ENCODE measurements at regions not wholly inside any gene's neighbourhood (a gene's known extent, or its start where the extent isn't known, plus 50 kb on each side); places are given as distances from the start of the nearest gene placed in this dataset.

DNA sequence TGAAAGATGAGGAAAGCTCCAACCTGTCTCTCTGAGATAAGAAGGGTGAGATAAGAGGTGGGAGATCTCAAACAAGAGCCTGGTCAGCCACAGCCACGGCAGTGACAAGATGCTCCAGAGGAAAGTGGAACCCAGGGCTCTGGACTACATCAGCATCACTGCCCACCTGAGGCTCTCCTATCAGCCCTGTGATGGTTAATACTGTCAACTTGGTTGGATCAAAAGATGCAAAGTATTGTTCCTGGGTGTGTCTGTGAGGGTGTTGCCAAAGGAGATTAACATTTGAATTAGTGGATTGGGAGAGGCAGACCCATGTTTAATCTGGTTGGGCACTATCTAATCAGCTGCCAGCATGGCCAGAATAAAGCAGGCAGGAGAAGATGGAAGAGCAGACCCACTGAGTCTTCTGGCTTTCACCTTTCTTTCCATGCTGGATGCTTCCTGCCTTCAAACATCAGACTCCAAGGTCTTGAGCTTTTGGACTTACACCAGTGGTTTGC, 476.6 kb upstream of the NBEA start:
- no peak for DNase-seq (ENCODE audit: low spot score)

DNA sequence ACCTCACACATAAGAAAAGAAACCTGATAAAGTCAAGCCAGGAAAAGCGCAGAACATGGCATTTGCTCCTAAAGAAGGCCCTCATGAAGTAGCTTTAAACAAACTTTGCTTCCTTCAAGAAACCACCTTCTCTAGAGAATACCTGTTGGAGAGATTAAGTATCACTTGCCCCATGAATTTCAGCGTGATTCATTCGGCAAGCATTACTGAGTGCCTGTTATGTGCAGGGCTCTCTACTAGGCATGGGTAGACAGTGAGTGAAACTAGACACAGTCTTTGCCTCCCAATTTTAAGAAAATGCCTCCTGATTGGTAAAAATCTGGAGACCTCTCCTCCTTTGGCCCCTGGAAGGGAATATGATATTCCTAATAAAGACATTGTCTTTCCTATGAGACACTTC, 475.8 kb upstream of the NBEA start:
- no peak for DNase-seq (ENCODE audit: low spot score)

GRCh38 chr13:34467450-34468083, 474.5 kb upstream of the NBEA start:
- no peak for DNase-seq (ENCODE audit: low spot score)

GRCh38 chr13:34469196-34469986, 472.7 kb upstream of the NBEA start:
- no peak for DNase-seq (ENCODE audit: low spot score)

GRCh38 chr13:34474187-34474868, 467.7 kb upstream of the NBEA start:
- no peak for DNase-seq (ENCODE audit: low spot score)

DNA sequence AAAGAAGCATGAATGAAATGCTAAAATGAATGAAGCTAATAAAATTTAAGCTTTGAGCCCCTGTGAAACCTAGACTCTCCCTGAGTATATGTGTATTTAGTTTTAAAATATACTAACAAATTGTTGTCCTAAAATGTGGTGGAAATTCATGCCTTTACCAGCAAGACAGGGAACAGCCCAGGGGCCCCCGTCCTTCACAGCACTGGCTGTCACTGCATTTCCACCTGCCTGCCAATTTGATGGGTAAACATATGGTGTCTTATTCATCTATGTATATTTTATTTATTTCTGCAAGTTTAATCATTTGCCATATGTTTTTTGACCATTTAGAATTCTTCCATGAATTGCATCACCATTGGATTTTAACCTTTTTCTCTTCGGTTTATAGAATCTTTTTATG, 463.7 kb upstream of the NBEA start:
- no peak for DNase-seq (ENCODE audit: low spot score)

DNA sequence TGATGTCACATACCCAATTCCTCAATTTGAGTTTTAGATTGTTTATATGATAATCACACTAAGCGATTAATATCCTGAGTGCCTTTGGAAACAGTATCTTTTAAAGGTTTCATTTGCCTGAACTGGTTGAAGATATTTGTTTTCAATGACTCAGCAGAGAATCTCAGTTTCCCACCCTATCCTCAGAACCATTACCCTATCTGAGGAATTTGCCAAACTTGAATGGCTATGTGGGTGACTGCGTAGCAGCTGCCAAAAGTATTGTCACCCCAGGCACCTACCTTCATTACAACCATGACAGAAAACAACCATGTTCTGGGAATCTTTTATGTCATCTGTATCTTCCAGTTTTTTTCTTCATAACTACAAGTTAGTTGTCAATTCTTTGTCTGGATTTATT, 440.1 kb upstream of the NBEA start:
- DNase-seq (ENCODE audit: low spot score): no peak

- no peak for DNase-seq (ENCODE audit: low spot score)
Measured at GRCh38 chr13:34502621-34503020, 439.4 kb upstream of the NBEA start.

GRCh38 chr13:34506796-34507195, 435.3 kb upstream of the NBEA start:
- no peak for DNase-seq (ENCODE audit: low spot score)

DNA sequence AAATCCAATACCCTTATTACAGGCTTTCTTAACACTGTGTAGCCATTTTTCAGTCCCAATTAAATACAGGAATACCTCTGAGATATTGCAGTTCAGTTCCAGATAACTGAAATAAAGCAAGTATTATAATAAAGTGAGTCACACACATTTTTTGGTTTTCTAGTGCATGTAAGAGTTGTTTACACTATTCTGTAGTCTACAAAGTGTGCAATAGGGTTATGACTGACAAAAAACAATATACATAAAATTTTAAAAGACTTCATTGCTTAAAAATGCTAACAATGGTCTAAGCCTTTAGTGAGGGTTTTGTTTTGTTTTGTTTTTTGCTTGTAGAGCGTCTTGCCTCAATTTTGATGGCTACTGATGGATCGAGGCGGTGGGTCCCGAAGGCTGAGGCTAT, 434.4 kb upstream of the NBEA start:
- no peak for DNase-seq (ENCODE audit: low spot score)

DNA sequence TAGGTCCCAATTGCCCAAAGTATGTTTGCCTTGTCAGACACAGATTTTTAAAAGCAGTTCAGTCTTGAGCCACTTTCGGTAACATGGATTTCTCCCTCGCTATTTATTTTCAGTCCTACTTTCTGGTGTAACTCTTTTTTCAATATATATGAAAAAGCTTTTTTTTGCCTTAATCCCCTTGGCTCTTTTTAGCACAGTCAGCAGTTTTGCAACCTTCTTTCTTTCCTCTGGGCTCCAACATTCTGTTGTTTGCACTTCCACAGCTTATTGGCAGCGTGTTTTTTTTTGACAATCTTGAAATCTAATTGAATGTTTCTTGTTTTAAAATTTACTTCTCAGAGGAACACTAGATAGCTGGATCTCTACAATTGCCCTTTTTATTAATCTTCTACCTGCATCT, 429.3 kb upstream of the NBEA start:
- DNase-seq (ENCODE audit: low spot score): no peak

GRCh38 chr13:34513526-34513925, 428.5 kb upstream of the NBEA start:
- DNase-seq (ENCODE audit: low spot score): no peak

- DNase-seq (ENCODE audit: low spot score): no peak
Measured at GRCh38 chr13:34515201-34515600, 426.9 kb upstream of the NBEA start.

DNA sequence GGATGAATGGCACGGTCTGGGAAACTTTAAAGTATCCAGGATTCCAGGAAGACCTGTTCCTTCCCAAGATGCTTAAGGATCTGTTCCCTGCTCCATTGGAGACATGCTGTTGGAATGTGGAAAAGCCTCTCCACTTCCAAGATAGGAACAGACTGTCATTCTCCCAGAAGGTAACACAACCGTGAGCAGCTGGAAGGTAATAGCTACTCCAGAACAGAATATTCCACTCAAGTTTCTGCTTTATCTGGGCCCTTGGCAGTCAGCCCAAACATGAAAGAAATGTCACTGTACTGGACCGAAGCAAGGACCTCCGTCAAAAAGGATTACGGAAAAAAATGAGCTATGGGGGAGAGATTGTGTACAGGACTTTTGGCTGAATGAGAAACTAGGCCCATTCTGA, 420.9 kb upstream of the NBEA start:
- DNase-seq (ENCODE audit: low spot score): no peak

- no peak for DNase-seq (ENCODE audit: low spot score)
Measured at GRCh38 chr13:34522808-34523207, 419.3 kb upstream of the NBEA start.

GRCh38 chr13:34523406-34523805, 418.7 kb upstream of the NBEA start:
- DNase-seq (ENCODE audit: low spot score): no peak

DNA sequence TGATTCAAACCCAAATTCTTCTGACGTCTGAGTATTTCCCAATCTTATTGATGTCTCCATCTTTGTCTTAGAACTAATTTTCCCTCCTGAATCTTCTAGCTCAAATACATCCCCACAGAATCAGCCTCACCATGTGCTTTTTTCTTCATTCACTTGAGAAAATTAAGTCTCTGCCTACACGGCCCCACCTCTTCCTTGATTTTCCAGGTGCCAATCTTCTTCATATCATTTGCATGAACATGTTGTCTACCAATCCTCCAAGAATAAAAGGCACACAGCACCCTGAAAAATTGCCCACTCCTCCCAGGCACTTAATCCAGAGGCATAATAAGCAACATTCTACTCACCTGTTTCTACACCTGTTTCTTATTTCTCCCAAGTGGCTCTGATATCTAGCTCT, 408.1 kb upstream of the NBEA start:
- no peak for DNase-seq (ENCODE audit: low spot score)

- no peak for DNase-seq (ENCODE audit: low spot score)
Measured at GRCh38 chr13:34542321-34542720, 399.7 kb upstream of the NBEA start.

DNA sequence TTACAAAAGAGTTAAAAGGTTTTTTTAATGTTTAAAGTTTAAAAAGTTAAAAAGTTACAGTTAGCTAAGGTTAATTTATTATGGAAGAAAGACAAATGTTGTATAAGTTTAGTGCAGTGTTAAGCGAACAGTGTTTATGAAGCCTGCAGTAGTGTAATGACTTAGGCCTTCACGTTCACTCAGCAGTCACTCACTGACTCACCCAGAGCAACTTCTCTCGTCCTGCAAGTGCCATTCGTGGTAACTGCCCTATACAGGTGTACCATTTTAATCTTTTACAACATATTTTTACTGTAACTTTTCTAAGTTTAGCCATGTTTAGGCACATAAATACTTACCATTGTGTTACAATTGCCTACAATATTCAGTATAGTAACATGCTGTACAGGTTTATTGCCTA, 398.2 kb upstream of the NBEA start:
- DNase-seq (ENCODE audit: low spot score): no peak

GRCh38 chr13:34545461-34545860, 396.6 kb upstream of the NBEA start:
- no peak for DNase-seq (ENCODE audit: low spot score)

DNA sequence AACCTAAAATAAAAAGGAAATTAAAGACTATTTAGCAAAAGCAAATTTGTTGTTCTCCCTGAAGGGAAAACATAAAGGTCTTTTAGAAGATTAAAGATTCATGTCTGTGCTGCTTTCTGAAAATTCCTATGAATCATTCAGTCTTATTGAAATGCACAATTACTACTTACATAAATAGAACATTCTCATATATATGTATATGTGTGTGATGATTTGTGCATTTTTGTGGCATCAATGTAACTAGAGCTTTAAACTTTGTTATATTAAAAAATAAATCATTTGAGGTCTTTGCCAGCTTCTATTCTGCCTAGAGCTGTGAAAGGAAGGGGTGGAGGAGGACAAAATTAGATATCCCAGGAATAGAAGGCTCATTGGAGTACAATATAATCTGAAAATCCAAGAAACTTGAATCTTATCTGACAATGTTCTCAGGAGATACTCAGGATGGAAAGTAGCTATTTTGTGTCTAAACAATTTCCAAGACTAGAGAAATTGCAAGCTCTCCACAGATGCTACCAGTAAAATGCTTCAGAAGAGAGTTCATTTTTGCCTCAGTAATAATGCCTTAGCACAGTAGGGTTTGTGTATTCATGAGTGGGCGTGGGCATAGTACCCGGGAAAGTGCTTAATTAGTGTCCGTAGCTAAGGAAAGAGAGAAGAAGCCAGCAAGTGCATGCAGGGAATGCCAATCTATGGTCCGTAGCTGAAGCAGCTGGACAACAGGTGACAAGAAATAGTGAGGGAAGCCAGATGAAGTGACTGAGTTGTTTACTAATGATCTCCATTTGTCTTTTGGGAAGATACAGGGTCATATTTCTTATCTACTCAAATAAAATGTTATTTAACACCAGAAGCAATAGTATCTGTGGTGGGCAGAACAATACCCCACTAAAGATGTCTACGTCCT, 395.5 kb upstream of the NBEA start:
- no peak for DNase-seq (ENCODE audit: low spot score)

GRCh38 chr13:34547929-34548328, 394.1 kb upstream of the NBEA start:
- no peak for DNase-seq (ENCODE audit: low spot score)

All from iPS-NIHi11 (cell line).